GM10266 (cell line): ENCODE measurements at regions not wholly inside any gene's neighbourhood (a gene's known extent, or its start where the extent isn't known, plus 50 kb on each side); places are given as distances from the start of the nearest gene placed in this dataset.
A peak's percentile ranks its signal among the peaks of the same experiment; 100 is the strongest.

Source experiments
- DNase-seq: peaks from one replicate; pipeline ENCODE4 v3.0.0; 2012; ENCODE audit errors: extremely low spot score
- TF ChIP-seq, protein P1 (sequence below): IDR thresholded peaks from 2 replicates; pipeline ENCODE4 v1.5.1; 2012; ENCODE audit warnings: mild to moderate bottlenecking, low read depth; ENCODE audit not compliant: control insufficient read depth, insufficient read depth; ENCODE audit errors: missing control alignments

DNA sequence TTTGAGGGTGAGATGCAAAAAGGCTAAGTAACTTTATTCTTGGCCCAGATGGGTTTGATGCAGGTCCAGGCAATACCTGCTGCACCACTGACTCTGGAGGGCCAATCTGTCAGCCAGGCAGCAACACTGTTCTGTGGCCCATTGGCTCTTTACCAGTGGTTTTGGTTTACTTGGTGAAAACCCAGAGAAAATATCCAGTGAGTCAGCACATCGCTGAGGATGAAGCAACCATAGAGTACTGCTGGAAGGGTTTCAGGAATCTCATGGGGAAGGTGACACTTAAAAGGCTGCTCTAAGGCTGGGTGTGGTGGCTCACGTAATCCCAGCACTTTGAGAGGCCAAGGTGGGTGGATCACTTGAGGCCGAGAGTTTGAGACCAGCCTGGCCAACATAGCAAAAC is 192.5 kb upstream of the FAM98A start:
- TF ChIP-seq, protein P1, sequence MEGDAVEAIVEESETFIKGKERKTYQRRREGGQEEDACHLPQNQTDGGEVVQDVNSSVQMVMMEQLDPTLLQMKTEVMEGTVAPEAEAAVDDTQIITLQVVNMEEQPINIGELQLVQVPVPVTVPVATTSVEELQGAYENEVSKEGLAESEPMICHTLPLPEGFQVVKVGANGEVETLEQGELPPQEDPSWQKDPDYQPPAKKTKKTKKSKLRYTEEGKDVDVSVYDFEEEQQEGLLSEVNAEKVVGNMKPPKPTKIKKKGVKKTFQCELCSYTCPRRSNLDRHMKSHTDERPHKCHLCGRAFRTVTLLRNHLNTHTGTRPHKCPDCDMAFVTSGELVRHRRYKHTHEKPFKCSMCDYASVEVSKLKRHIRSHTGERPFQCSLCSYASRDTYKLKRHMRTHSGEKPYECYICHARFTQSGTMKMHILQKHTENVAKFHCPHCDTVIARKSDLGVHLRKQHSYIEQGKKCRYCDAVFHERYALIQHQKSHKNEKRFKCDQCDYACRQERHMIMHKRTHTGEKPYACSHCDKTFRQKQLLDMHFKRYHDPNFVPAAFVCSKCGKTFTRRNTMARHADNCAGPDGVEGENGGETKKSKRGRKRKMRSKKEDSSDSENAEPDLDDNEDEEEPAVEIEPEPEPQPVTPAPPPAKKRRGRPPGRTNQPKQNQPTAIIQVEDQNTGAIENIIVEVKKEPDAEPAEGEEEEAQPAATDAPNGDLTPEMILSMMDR, result no peak
- DNase-seq, result no peak

DNA sequence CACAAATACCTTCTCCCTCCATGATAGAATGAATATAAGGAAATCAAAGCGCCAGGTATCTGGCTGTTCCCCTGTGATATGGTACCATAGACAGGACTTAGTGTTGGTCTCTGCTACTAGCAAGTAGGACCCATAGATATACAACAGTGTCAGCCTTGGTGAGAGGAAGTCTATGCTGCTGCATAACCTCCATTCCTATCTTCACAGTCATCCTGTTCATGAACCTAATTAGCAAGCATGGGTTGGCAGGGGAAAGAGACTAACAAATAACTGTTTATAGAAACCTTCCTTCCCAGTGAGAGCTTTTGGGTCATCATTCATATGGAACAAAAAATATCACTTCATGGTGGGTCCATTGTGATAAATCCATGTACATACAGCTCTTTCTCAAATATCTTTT is 188.9 kb upstream of the FAM98A start:
- TF ChIP-seq, protein P1, result no peak
- DNase-seq, result no peak

DNA sequence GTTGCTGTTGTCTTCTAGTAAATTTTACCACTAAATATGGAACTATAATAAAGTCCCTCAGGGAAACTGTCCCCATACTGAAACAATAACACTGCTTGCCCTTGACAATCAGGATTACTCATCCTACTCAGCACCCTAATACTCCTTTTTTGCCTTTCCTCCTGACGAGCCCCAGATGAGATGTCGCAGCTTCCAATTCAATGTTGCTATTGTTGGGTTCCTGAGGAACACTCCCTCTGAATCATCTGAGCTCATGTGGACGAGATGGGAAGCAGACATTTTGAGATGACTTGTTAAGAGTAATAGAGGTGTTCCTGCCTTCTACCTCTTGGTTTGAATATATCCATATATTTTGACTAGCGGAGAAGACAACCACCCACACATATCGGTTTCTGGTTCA is 187.8 kb upstream of the FAM98A start:
- TF ChIP-seq, protein P1, result no peak
- DNase-seq, result no peak

DNA sequence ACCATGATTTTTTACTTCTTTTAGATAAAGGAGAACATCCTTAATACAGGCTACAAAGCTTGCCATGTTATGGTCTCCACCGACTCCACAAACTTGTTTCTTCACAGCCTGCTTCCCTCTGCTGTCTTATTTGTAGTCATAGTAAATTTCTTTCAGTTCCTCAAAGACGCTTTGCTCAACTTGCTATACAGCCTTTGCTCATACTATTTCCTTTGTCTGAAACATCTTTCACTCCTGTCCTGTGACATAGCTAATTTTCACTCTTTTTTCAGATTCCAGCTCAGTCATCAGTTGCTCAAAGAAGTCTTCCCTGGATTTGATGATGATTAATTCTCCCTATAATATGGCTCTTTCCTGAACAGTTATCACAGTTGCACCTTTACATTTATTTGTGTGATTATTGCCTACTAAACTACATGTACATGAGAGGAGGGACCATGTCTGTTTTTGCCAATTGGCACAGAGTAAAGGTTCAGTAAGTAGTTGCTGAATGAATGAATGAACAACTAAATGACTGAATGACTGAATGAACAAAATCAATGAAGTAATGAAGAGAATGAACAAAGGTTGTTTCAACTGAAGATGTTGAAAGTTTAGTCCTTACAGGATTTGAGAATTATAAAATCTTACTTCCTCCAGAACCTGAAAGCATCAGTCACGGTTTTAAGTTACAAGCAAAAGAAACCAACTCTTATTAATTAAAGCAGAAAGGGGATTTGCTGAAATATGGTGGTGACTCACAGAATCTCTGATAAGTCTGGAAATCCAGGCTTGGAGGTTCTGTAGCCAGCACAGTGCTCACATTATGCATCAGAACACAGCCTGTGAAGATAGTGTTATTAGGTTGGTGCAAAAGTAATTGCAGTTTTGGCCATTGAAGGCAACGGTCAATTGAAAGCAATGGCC is 186.4 kb upstream of the FAM98A start:
- TF ChIP-seq, protein P1, result no peak
- peak; percentile 34 for DNase-seq

DNA sequence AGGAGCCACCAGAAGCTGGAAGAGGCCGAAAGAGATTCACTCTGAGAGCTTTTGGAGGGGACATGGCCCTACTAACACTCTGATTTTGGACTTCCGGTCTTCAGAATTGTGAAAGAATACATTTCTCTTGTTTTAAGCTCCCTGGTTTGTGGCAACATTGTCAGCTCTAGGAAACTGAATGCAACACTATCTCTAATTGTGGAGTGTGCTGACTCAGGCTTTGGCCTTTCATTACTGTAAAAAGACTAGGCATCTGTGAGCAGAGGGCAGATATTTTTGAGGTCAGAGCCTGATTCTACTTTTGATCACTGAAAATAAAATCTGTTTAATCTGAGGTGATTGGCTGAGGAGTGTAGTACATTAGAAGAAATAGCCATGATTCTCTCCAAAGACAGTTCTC is 185.4 kb upstream of the FAM98A start:
- DNase-seq, result no peak
- TF ChIP-seq, protein P1, result no peak

DNA sequence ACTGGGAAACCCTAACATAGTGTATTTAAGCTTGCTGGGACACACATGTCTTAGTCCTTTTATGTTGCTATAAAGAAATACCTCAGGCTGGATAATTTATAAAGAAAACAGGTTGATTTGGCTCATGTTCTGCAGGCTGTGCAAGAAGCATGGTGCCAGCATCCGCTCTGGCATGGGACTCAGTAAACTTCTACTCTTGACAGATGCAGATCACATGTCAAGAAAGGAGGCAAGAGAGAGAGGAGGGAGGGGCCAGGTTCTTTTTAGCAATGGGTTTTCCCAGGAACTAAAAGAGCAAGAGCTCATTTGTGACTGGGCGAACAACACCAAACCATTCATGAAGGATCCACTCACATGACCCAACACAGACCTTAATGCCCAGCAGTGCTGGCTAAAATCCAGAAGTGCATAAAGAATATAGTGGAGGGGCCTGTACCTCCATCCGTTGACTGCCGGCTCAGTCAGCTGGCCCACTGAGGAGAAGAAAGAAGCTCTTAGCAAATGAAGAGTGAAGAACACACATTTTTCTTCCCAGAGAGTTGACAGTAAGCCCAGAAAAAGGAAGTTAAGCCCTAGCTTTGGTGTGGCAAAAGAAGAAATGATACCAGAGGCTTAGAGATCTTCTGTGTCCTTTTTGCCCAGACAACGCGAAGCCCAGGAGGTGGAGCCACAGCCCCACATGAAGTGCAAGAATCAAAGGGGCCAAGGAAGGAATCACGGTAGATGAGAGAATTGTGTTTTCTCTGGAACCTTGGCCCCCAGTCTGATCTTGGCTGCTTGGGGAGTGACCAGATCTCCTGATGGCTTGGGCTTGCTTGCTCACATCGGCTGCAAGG is 183.5 kb upstream of the FAM98A start:
- TF ChIP-seq, protein P1, result no peak
- no peak for DNase-seq
